ENCODE measurements at regions not wholly inside any gene's neighbourhood (a gene's known extent, or its start where the extent isn't known, plus 50 kb on each side); places are given as distances from the start of the nearest gene placed in this dataset.

- TF ChIP-seq CTCF (IDR thresholded peaks at IDR 0.05; ENCODE audit: low read depth, low read length, poor library complexity, severe bottlenecking) (no peak), EZH2phosphoT487 (IDR thresholded peaks at IDR 0.05; ENCODE audit: borderline replicate concordance, low read length) (no peak)
These were observed 748.6 kb downstream of the STPG2 start for GRCh38 chr4:97394653-97395052.

All from DOHH2 (cell line).